MCF 10A (cell line): ENCODE measurements at regions not wholly inside any gene's neighbourhood (a gene's known extent, or its start where the extent isn't known, plus 50 kb on each side); places are given as distances from the start of the nearest gene placed in this dataset.

ENCODE experiments used
- BruUV-seq: library from RNA; stranded (reverse); fragments of 400-500 nt; replicated peaks from 2 replicates; lab custom pipeline; 2021; lab: Mats Ljungman, UMichigan
- CTCF ChIA-PET: fragments of 300-600 bp; sonication (Branson Sonifier 250); formaldehyde crosslinking; extraction: SDS; loops from one replicate; lab custom pipeline; 2021; ENCODE audit warnings: antibody characterized with exemption, inconsistent platforms; lab: Yijun Ruan, JAX
- POLR2A ChIA-PET: fragments of 300-600, 350-650 bp; sonication (Branson Sonifier 250); formaldehyde crosslinking; extraction: SDS; loops from one replicate; lab custom pipeline; 2020; ENCODE audit warnings: antibody characterized with exemption, inconsistent platforms; lab: Yijun Ruan, JAX
- DNase-seq: peaks from one replicate; pipeline ENCODE4 v3.0.0-alpha.2; 2018; ENCODE audit not compliant: unreplicated experiment
- H3K27ac Mint-ChIP-seq: one replicate; pipeline ENCODE4 v1.8.0; 2022; ENCODE audit warnings: mild to moderate bottlenecking, low read depth, mixed read lengths; ENCODE audit not compliant: unreplicated experiment
- H3K27me3 Mint-ChIP-seq: one replicate; pipeline ENCODE4 v1.8.0; 2022; ENCODE audit warnings: mixed read lengths; ENCODE audit not compliant: insufficient read depth, unreplicated experiment
- H3K36me3 Mint-ChIP-seq: one replicate; pipeline ENCODE4 v1.8.0; 2022; ENCODE audit warnings: mild to moderate bottlenecking, moderate library complexity, mixed read lengths; ENCODE audit not compliant: insufficient read depth, unreplicated experiment
- H3K4me1 Mint-ChIP-seq: one replicate; pipeline ENCODE4 v1.8.0; 2022; ENCODE audit warnings: mixed read lengths; ENCODE audit not compliant: insufficient read depth, unreplicated experiment
- H3K4me3 Mint-ChIP-seq: one replicate; pipeline ENCODE4 v1.8.0; 2022; ENCODE audit warnings: mild to moderate bottlenecking, moderate library complexity, mixed read lengths; ENCODE audit not compliant: unreplicated experiment
- H3K9me3 Mint-ChIP-seq: one replicate; pipeline ENCODE4 v1.8.0; 2022; ENCODE audit warnings: mixed read lengths; ENCODE audit not compliant: unreplicated experiment
- CTCF ChIP-seq: fragments of 200-600 bp; IDR thresholded peaks from one replicate; pipeline ENCODE4 v1.8.0; 2022; ENCODE audit warnings: antibody characterized with exemption, mild to moderate bottlenecking; ENCODE audit not compliant: unreplicated experiment
- intact Hi-C: fragments of 100-400 bp; cut with micrococcal nuclease; formaldehyde crosslinking; loops from 2 replicates; pipeline ENCODE4 v1.14.1; 2022

- no peak for DNase-seq
- no peaks in the 10 kb centered on the region for H3K36me3 Mint-ChIP-seq
- no peak overlapping the region for H3K4me3 Mint-ChIP-seq
- no peaks in the 10 kb centered on the region for H3K9me3 Mint-ChIP-seq
- TF ChIP-seq CTCF: no peak
- intact Hi-C loops: loop anchor here (10.0 kb wide), 1 partner anchor 223 kb away; no protein-coding TSS in a partner anchor
- ChIA-PET CTCF (interaction anchor here (0.6 kb wide), 1 partner anchor 150 kb away, joined by 3 read pairs; no protein-coding TSS in a partner anchor), POLR2A (no interaction called here)
- H3K27ac Mint-ChIP-seq: no peak overlapping the region
- H3K4me1 Mint-ChIP-seq: peaks cover 16% of the 10 kb centered on the region
- H3K27me3 Mint-ChIP-seq: no peaks in the 10 kb centered on the region
- no TSS peak for BruUV-seq
Measured at GRCh38 chr5:159512064-159512463, 181.8 kb upstream of the IL12B start.

- intact Hi-C loops: loop anchor here (2.0 to 10.0 kb wide), 3 partner anchors 70 to 228 kb away; no protein-coding TSS in a partner anchor
- ChIA-PET CTCF (interaction anchor here (0.6 to 5.7 kb wide), 14 partner anchors 9 to 497 kb away, joined by 3 to 83 read pairs (median 6); no protein-coding TSS in a partner anchor), POLR2A (no interaction called here)
- H3K27ac Mint-ChIP-seq: no peak overlapping the region
- H3K27me3 Mint-ChIP-seq: no peaks in the 10 kb centered on the region
- DNase-seq: no peak
- no peaks in the 10 kb centered on the region for H3K36me3 Mint-ChIP-seq
- H3K9me3 Mint-ChIP-seq: no peaks in the 10 kb centered on the region
- TF ChIP-seq CTCF: no peak
- H3K4me1 Mint-ChIP-seq: peaks cover 25% of the 10 kb centered on the region
- no TSS peak for BruUV-seq
- H3K4me3 Mint-ChIP-seq: no peak overlapping the region
Measured at GRCh38 chr5:159514229-159514810, 184.0 kb upstream of the IL12B start.

GRCh38 chr5:159515197-159515596 is 184.9 kb upstream of the IL12B start:
- ChIA-PET CTCF (interaction anchor here (0.5 to 5.7 kb wide), 28 partner anchors 10 to 496 kb away, joined by 3 to 83 read pairs (median 4); no protein-coding TSS in a partner anchor), POLR2A (interaction anchor here (1.4 kb wide), 1 partner anchor 73 kb away, joined by 3 read pairs; no protein-coding TSS in a partner anchor)
- TF ChIP-seq CTCF: no peak
- no TSS peak for BruUV-seq
- H3K27me3 Mint-ChIP-seq: no peaks in the 10 kb centered on the region
- DNase-seq: no peak
- H3K4me1 Mint-ChIP-seq: peaks cover 25% of the 10 kb centered on the region
- intact Hi-C loops: loop anchor here (1.0 to 10.0 kb wide), 5 partner anchors 70 to 472 kb away; no protein-coding TSS in a partner anchor
- no peaks in the 10 kb centered on the region for H3K36me3 Mint-ChIP-seq
- H3K4me3 Mint-ChIP-seq: no peak overlapping the region
- no peaks in the 10 kb centered on the region for H3K9me3 Mint-ChIP-seq
- no peak overlapping the region for H3K27ac Mint-ChIP-seq

GRCh38 chr5:159515909-159516415 is 185.7 kb upstream of the IL12B start:
- no peak overlapping the region for H3K4me3 Mint-ChIP-seq
- POLR2A ChIA-PET: interaction anchor here (1.2 to 1.4 kb wide), 2 partner anchors 73 to 472 kb away, joined by 3 to 5 read pairs; no protein-coding TSS in a partner anchor
- CTCF ChIA-PET: interaction anchor here (0.5 to 5.7 kb wide), 51 partner anchors 9 to 1650 kb away, joined by 3 to 83 read pairs (median 4); partner anchors contain the start of gene TTC1
- intact Hi-C loops: loop anchor here (1.0 to 10.0 kb wide), 8 partner anchors 66 to 471 kb away; partner anchors contain the start of gene ADRA1B
- TF ChIP-seq CTCF: peak; percentile 97
- H3K27me3 Mint-ChIP-seq: no peaks in the 10 kb centered on the region
- H3K4me1 Mint-ChIP-seq: peaks cover 19% of the 10 kb centered on the region
- no peak overlapping the region for H3K27ac Mint-ChIP-seq
- no peaks in the 10 kb centered on the region for H3K36me3 Mint-ChIP-seq
- BruUV-seq: no TSS peak
- DNase-seq: peak; percentile 88
- no peaks in the 10 kb centered on the region for H3K9me3 Mint-ChIP-seq
